Body of pancreas (tissue), 4 donors: ENCODE measurements at regions not wholly inside any gene's neighbourhood (a gene's known extent, or its start where the extent isn't known, plus 50 kb on each side); places are given as distances from the start of the nearest gene placed in this dataset.

Experiments used
- ATAC-seq: fragments of 150-250 bp; one replicate; pipeline ENCODE4 v1.9.1; 2016
- DNase-seq, 4 donors: peaks; one replicate each; pipeline ENCODE4 v3.0.0-alpha.2; 2019
- H3K27ac ChIP-seq, 4 donors: fragments of 200-600 bp; sonication (generic); 1 replicate in 3 of 4; 2 replicates in 1 of 4; pipeline versions ENCODE4 v1.5.1 to v1.6.1; 2016 to 2019; ENCODE audit warnings: mild to moderate bottlenecking in 1 of 4, mixed read lengths in 1 of 4, moderate library complexity in 1 of 4
- H3K27me3 ChIP-seq, 2 donors: fragments of 200-600 bp; sonication (generic); one replicate each; pipeline ENCODE4 v1.6.0; 2016; ENCODE audit warnings: mild to moderate bottlenecking in 1 of 2
- H3K36me3 ChIP-seq, 2 donors: fragments of 200-600 bp; sonication (generic); replicated peaks in 1 of 2; 2 replicates each; pipeline ENCODE4 v1.5.1; 2016; ENCODE audit warnings: low read depth in 2 of 2; ENCODE audit not compliant: insufficient read depth in 1 of 2
- H3K4me1 ChIP-seq: fragments of 200-600 bp; sonication (generic); one replicate; pipeline ENCODE4 v1.6.0; 2016
- H3K4me3 ChIP-seq, 2 donors: fragments of 200-600 bp; sonication (generic); 1 replicate in 1 of 2; 2 replicates in 1 of 2; pipeline ENCODE4 v1.5.1; 2016 to 2019
- H3K9me3 ChIP-seq, 3 donors: fragments of 200-600 bp; sonication (generic); 1 replicate in 2 of 3; 2 replicates in 1 of 3; pipeline ENCODE4 v1.5.1; 2016
- CTCF ChIP-seq, 7 experiments: fragments of 450-650 bp in 4 of 7; fragments of 200-600 bp in 3 of 7; sonication (generic) in 3 of 7; IDR thresholded peaks; one replicate each; pipeline ENCODE4 v1.5.1; 2016 to 2019; ENCODE audit warnings: antibody characterized with exemption in 7 of 7
- POLR2A ChIP-seq, 3 donors: fragments of 450-650 bp; IDR thresholded peaks; one replicate each; pipeline ENCODE4 v1.6.1; 2016; ENCODE audit warnings: antibody characterized with exemption in 3 of 3, mild to moderate bottlenecking in 2 of 3
- WGBS, 2 donors: methylation state at CpG; one replicate each; pipeline ENCODE4 v1.1.5; 2017; 5-methylcytosine and 5-hydroxymethylcytosine counted together
- intact Hi-C: fragments of 100-400 bp; cut with DNase I; formaldehyde crosslinking; loops from one replicate; pipeline ENCODE4 v1.15.1; 2023

GRCh38 chr3:76788206-76788605, 251.7 kb upstream of the ROBO2 start:
- Histone ChIP-seq H3K4me1 (no peaks in the 10 kb centered on the region), H3K4me3 (no peak overlapping the region), H3K27me3 (no peaks in the 10 kb centered on the region), H3K27ac (no peak overlapping the region), H3K9me3 (no peaks in the 10 kb centered on the region), H3K36me3 (no peaks in the 10 kb centered on the region)
- ATAC-seq (no peak), DNase-seq (no peak)
- no peak for TF ChIP-seq CTCF (IDR thresholded peaks at IDR 0.05)
- TF ChIP-seq POLR2A (IDR thresholded peaks at IDR 0.05): no peak
- intact Hi-C loops: no loop called here

GRCh38 chr3:76789237-76789636, 250.7 kb upstream of the ROBO2 start:
- no peaks in the 10 kb centered on the region for H3K9me3 ChIP-seq
- no peak overlapping the region for H3K4me3 ChIP-seq
- no peak for DNase-seq
- no peaks in the 10 kb centered on the region for H3K27me3 ChIP-seq
- intact Hi-C loops: no loop called here
- H3K36me3 ChIP-seq: no peaks in the 10 kb centered on the region
- no peaks in the 10 kb centered on the region for H3K4me1 ChIP-seq
- ATAC-seq: no peak
- H3K27ac ChIP-seq: no peak overlapping the region
- TF ChIP-seq POLR2A (IDR thresholded peaks at IDR 0.05): no peak
- TF ChIP-seq CTCF (IDR thresholded peaks at IDR 0.05): no peak
- WGBS, 2 donors: 61 to 72% methylated on average over 4 of the region's 4 CpGs

GRCh38 chr3:76811418-76811817, 228.5 kb upstream of the ROBO2 start:
- H3K9me3 ChIP-seq: no peaks in the 10 kb centered on the region
- ATAC-seq: no peak
- intact Hi-C loops: no loop called here
- TF ChIP-seq CTCF (IDR thresholded peaks at IDR 0.05) (no peak), POLR2A (IDR thresholded peaks at IDR 0.05) (no peak)
- no peaks in the 10 kb centered on the region for H3K4me1 ChIP-seq
- WGBS, 2 donors: 46 to 56% methylated on average over 1 of the region's 1 CpG
- no peaks in the 10 kb centered on the region for H3K36me3 ChIP-seq
- H3K27me3 ChIP-seq: no peaks in the 10 kb centered on the region
- H3K27ac ChIP-seq: no peak overlapping the region
- DNase-seq: no peak
- no peak overlapping the region for H3K4me3 ChIP-seq

GRCh38 chr3:76812649-76813242, 227.2 kb upstream of the ROBO2 start:
- H3K27ac ChIP-seq: no peak overlapping the region
- ATAC-seq (no peak), DNase-seq (no peak)
- WGBS, 2 donors: 31 to 43% methylated on average over 2 of the region's 2 CpGs
- intact Hi-C loops: no loop called here
- H3K4me3 ChIP-seq: no peak overlapping the region
- no peak for TF ChIP-seq CTCF (IDR thresholded peaks at IDR 0.05)
- TF ChIP-seq POLR2A (IDR thresholded peaks at IDR 0.05): no peak
- no peaks in the 10 kb centered on the region for H3K27me3 ChIP-seq
- H3K9me3 ChIP-seq: no peaks in the 10 kb centered on the region
- no peaks in the 10 kb centered on the region for H3K36me3 ChIP-seq
- no peaks in the 10 kb centered on the region for H3K4me1 ChIP-seq

GRCh38 chr3:76815561-76815960, 224.3 kb upstream of the ROBO2 start:
- Histone ChIP-seq H3K4me1 (no peaks in the 10 kb centered on the region), H3K4me3 (no peak overlapping the region), H3K27me3 (no peaks in the 10 kb centered on the region), H3K27ac (no peak overlapping the region), H3K36me3 (no peaks in the 10 kb centered on the region), H3K9me3 (no peaks in the 10 kb centered on the region)
- ATAC-seq: no peak
- TF ChIP-seq POLR2A (IDR thresholded peaks at IDR 0.05) (no peak), CTCF (IDR thresholded peaks at IDR 0.05) (no peak)
- DNase-seq: no peak
- intact Hi-C loops: no loop called here
- 38% methylated on average over 1 of the region's 1 CpG for WGBS, 2 donors
